H1 (cell line): ENCODE measurements at regions not wholly inside any gene's neighbourhood (a gene's known extent, or its start where the extent isn't known, plus 50 kb on each side); places are given as distances from the start of the nearest gene placed in this dataset.

Experiments used
- BRCA1 ChIP-seq: IDR thresholded peaks from 2 replicates; pipeline ENCODE4 v1.6.1; 2012; ENCODE audit warnings: low read depth, low read length, improper control_type of control experiment
- CHD1 ChIP-seq: IDR thresholded peaks from 2 replicates; pipeline ENCODE4 v1.6.1; 2012; ENCODE audit warnings: low read depth, low read length, improper control_type of control experiment
- HDAC2 ChIP-seq, 2 experiments: fragments of 300-600 bp in 1 of 2; sonication (generic) in 1 of 2; IDR thresholded peaks; 2 replicates each; pipeline ENCODE4 v1.6.1; 2011 to 2012; ENCODE audit warnings: low read depth in 2 of 2, low read length in 2 of 2, mild to moderate bottlenecking in 2 of 2, moderate library complexity in 2 of 2, borderline replicate concordance in 1 of 2, inconsistent platforms in 1 of 2
- JUN ChIP-seq: IDR thresholded peaks from 2 replicates; pipeline ENCODE4 v1.6.1; 2011; ENCODE audit warnings: low read depth, mild to moderate bottlenecking, improper control_type of control experiment, low read length
- KDM1A ChIP-seq: fragments of 200-600, 300-600 bp; sonication (generic); IDR thresholded peaks from 2 replicates; pipeline ENCODE4 v1.7.1; 2016; ENCODE audit warnings: mild to moderate bottlenecking, low read length, borderline replicate concordance

DNA sequence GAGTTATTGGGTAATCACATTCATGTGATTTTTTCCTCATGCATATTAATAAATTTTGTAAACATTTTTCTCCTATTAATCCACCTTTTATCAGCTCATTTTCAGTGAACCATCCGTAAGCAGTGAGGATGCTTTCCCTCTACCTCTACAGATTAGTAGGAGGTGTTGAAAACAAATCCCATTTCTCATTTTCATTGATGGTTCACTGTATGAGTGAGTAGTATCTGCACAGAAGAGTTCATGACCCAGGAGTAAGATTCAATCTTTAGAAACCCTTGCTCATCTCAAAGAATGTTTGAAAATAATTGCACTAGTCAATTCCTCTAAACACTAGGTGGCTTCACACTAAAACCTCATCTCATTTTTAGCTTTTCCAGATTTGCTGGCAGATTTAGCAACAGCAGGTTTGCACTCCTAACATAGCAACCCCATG, 440.0 kb downstream of the HAO1 start (continued):
- no peak for TF ChIP-seq CHD1
- no peak for TF ChIP-seq KDM1A
- TF ChIP-seq HDAC2 (IDR thresholded peaks at IDR 0.05; ENCODE audit: borderline replicate concordance in 1 of 2, low read depth in 2 of 2, low read length in 2 of 2): no peak
- TF ChIP-seq JUN: no peak
- no peak for TF ChIP-seq BRCA1
